GM20000 (cell line): ENCODE measurements at regions not wholly inside any gene's neighbourhood (a gene's known extent, or its start where the extent isn't known, plus 50 kb on each side); places are given as distances from the start of the nearest gene placed in this dataset.

ENCODE experiments used
- DNase-seq: peaks from one replicate; pipeline ENCODE4 v3.0.0; 2012; ENCODE audit warnings: low spot score
- CTCF ChIP-seq: IDR thresholded peaks from 2 replicates; pipeline ENCODE4 v1.5.1; 2012; ENCODE audit warnings: mild to moderate bottlenecking, control low read depth; ENCODE audit errors: extremely low read depth, missing control alignments

- TF ChIP-seq CTCF = no peak
- DNase-seq = no peak
Measured at GRCh38 chr2:120622159-120622869, 113.4 kb upstream of the GLI2 start.

DNA sequence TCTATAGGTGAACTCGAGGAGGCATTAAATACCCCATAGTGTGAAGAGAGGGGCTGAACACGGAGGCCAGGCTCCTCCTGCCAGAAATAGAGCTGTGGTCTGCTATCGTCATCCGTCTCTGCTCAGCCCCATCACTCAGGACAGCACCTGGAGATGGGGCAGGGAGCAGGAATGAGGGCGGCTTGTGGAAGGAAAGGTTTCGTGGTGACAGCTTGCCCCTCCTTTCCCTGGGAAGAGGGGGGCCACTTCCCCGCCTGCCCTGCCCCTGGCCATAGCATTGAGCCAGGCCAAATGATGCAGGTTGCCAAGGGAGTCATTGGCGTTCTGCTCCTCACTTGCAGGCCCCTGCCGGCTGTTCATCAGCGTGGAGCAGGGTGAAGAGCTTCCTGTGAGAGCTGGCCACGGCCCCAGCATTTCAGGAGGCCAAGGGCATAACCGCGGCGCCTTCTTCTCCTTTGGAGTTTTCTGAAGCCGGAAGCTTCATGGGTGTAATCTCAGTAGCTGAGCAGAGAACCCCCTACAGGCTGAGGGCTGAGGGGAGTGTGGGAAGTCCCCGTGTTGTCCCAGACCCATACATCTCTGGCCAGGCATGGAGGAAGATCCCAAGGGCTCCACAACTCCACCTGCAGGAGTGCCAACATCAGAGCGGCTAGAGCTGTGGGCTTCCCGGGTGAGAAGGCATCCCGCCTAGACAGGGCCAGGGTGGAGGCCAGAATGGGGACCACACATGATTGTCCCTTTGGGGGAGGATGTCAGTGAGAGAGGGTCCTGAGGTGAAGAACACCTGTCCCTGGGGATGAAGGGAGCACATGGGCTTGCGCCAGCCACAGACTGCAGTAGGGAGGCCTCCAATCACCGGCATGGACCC, 112.5 kb upstream of the GLI2 start:
- no peak for DNase-seq
- TF ChIP-seq CTCF = no peak

DNA sequence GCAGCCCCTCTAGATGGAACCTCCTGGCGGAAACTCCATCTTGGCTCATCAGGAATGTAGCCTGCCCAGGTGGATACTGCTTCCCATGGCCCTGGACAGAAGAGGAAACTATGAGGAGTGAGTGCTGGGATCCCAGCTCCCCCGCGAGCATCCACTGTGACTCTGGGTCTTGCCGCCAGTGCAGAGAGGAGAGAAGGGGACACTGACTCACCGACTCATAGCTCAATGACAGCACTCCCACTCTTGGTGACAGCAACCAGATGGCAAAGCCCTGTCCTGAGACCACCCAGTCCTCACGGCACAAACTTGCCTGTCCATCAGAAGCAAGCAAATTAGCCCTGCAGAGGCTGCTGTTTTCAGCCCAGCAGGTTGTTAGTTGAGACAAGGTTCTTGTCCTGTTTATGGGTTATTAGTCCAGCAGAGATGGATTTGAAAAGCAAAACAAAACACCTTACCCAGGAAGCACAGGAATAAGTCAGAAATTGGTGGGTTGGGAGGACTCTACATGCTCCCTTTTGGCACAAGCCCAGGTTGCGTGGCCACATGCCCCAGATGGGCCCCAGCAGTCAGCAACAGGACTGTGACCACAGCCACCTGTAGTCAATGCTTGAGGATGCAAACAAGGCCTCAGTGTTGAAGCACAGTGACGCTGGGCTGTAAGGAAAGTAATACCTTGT, 111.5 kb upstream of the GLI2 start:
- no peak for DNase-seq
- no peak for TF ChIP-seq CTCF

DNA sequence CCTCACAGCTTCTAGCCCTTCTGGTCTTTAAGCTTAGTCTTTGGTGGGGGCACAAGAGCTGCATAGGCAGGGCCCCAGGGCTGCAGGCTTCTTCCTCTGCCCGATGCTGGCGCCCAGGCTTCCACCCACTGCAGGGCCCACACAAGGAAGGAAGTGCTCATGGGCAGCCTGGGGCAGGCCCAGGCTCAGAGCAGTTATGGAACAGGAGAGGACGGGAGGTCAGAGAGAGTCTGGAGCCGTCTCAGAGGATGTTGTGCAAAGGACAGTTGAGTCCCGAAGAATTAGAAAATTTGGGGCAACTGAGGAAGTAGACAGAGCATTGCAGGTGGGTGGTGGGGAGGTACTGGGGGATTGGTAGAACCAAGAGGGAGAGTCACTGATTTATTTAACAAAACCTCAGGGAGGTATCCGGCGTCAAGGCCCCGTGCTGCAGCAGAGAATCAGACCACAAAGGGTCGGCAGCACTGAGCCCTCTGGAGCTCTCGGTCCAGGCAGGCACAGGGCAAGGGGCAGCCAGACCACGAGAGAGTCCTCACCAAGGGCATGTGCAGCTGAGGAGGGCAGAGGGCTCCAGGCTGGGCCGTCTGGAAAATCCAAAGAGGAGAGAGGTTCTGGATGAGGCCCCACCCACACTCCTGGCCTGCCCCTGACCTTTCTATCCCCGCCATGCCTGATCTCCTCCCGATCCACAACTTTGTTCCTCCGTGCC, 110.8 kb upstream of the GLI2 start:
- no peak for DNase-seq

DNA sequence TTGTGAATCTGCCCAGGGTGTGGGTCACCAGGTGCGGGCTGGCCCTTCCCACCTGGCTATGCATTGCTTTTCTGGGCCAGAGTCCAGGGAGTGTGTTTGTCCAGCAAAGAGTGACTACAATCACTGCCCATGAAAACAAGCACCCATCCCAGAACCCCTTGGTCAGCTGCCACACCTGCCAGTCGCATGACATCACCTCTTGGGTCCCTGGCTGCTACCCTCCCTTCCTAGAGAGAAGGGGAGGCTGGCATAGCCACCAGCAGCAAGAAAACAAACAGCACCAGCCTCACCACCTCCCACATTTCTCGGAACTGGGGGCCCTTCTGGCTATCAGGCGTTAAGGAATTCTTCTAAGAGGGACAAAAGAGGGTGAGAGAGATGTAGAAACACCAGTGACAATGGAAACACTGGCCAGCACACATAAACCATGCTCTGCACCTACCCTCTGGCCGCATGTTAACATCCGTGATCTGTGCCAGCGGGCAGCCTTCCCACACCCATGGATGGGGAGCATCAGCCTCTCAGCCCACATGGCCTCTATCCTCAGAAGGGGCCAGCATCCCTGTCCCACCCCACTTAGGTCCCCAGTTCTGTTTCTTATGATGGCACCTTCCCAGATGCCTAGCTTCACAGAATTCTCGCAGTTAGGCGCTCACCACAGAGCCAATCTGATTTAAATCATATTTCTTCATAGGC, 109.7 kb upstream of the GLI2 start:
- TF ChIP-seq CTCF = no peak
- DNase-seq = no peak

More for the DNA sequence above, 110.8 kb upstream of the GLI2 start:
- no peak for TF ChIP-seq CTCF

DNA sequence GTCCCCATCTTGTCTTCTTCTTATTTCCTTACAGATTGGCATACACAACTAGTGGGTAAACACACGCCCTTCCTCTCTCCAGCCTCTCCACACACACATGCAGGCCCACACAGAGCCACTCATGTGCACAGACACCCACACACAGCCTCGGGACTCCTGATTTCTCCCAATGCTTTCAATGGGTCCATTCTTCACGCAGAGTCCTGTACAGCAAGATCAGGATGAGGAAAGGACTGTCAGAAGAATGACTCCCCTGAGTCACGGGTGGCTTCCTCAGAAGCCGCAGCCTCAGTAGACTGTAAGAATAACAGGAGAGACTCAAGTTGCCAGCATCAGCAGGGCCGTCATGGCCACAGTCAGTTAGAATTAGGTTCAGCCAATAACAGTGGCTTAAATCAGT, 109.1 kb upstream of the GLI2 start:
- no peak for TF ChIP-seq CTCF
- no peak for DNase-seq
